Mononuclear cell (primary cell): ENCODE measurements at regions not wholly inside any gene's neighbourhood (a gene's known extent, or its start where the extent isn't known, plus 50 kb on each side); places are given as distances from the start of the nearest gene placed in this dataset.
A peak's percentile ranks its signal among the peaks of the same experiment; 100 is the strongest.

Experiments
- H3K27me3 ChIP-seq: 2 replicates; pipeline ENCODE4 v1.6.0; 2011; ENCODE audit warnings: low read length, control low read depth; ENCODE audit not compliant: insufficient read depth
- H3K4me1 ChIP-seq: 2 replicates; pipeline ENCODE4 v1.5.1; 2011; ENCODE audit warnings: mild to moderate bottlenecking, low read length, control low read depth; ENCODE audit not compliant: insufficient read depth
- H3K4me3 ChIP-seq: 2 replicates; pipeline ENCODE4 v1.5.1; 2011; ENCODE audit warnings: mild to moderate bottlenecking, low read length, moderate library complexity
- H3K9me3 ChIP-seq: 2 replicates; pipeline ENCODE4 v1.5.1; 2011; ENCODE audit warnings: low read depth, mild to moderate bottlenecking, control low read depth, low read length

GRCh38 chr2:226132323-226133215, 667.1 kb downstream of the IRS1 start:
- Histone ChIP-seq H3K4me3 (no peak overlapping the region), H3K9me3 (no peaks in the 10 kb centered on the region), H3K27me3 (no peaks in the 10 kb centered on the region), H3K4me1 (peaks cover 38% of the 10 kb centered on the region)

GRCh38 chr2:226131299-226131784, 668.3 kb downstream of the IRS1 start:
- H3K4me1 ChIP-seq: peaks cover 29% of the 10 kb centered on the region

GRCh38 chr2:226130192-226130591, 669.4 kb downstream of the IRS1 start:
- no peak overlapping the region for H3K4me3 ChIP-seq
- H3K4me1 ChIP-seq: peaks cover 22% of the 10 kb centered on the region
- H3K9me3 ChIP-seq: no peaks in the 10 kb centered on the region
- no peaks in the 10 kb centered on the region for H3K27me3 ChIP-seq

More at GRCh38 chr2:226131299-226131784, 668.3 kb downstream of the IRS1 start:
- no peak overlapping the region for H3K4me3 ChIP-seq
- H3K9me3 ChIP-seq: no peaks in the 10 kb centered on the region
- H3K27me3 ChIP-seq: no peaks in the 10 kb centered on the region

- Histone ChIP-seq H3K9me3 (no peaks in the 10 kb centered on the region), H3K27me3 (no peaks in the 10 kb centered on the region), H3K4me3 (no peak overlapping the region), H3K4me1 (peaks cover 36% of the 10 kb centered on the region)
Measured at GRCh38 chr2:226127682-226128081, 671.9 kb downstream of the IRS1 start.

GRCh38 chr2:226126104-226126503, 673.5 kb downstream of the IRS1 start:
- Histone ChIP-seq H3K4me3 (no peak overlapping the region), H3K4me1 (peaks cover 41% of the 10 kb centered on the region), H3K9me3 (no peaks in the 10 kb centered on the region), H3K27me3 (no peaks in the 10 kb centered on the region)

- H3K4me3 ChIP-seq: no peak overlapping the region
- peaks cover 43% of the 10 kb centered on the region for H3K4me1 ChIP-seq
- H3K27me3 ChIP-seq: no peaks in the 10 kb centered on the region
- no peaks in the 10 kb centered on the region for H3K9me3 ChIP-seq
Measured at GRCh38 chr2:226125176-226125883, 674.3 kb downstream of the IRS1 start.

GRCh38 chr2:226124548-226125011, 675.0 kb downstream of the IRS1 start:
- Histone ChIP-seq H3K9me3 (no peaks in the 10 kb centered on the region), H3K4me3 (no peak overlapping the region), H3K27me3 (no peaks in the 10 kb centered on the region), H3K4me1 (peaks cover 45% of the 10 kb centered on the region)

- H3K4me3 ChIP-seq: no peak overlapping the region
- no peaks in the 10 kb centered on the region for H3K9me3 ChIP-seq
- no peaks in the 10 kb centered on the region for H3K27me3 ChIP-seq
- peaks cover 51% of the 10 kb centered on the region for H3K4me1 ChIP-seq
Measured at GRCh38 chr2:226123300-226123699, 676.3 kb downstream of the IRS1 start.

GRCh38 chr2:226122041-226122440, 677.6 kb downstream of the IRS1 start:
- H3K27me3 ChIP-seq: no peaks in the 10 kb centered on the region
- no peak overlapping the region for H3K4me3 ChIP-seq
- no peaks in the 10 kb centered on the region for H3K9me3 ChIP-seq
- H3K4me1 ChIP-seq: peaks cover 46% of the 10 kb centered on the region

- peaks cover 46% of the 10 kb centered on the region for H3K4me1 ChIP-seq
- H3K4me3 ChIP-seq: no peak overlapping the region
- H3K9me3 ChIP-seq: no peaks in the 10 kb centered on the region
- H3K27me3 ChIP-seq: no peaks in the 10 kb centered on the region
Measured at GRCh38 chr2:226121046-226121738, 678.4 kb downstream of the IRS1 start.

GRCh38 chr2:226118471-226119429, 680.9 kb downstream of the IRS1 start:
- peaks cover 39% of the 10 kb centered on the region for H3K4me1 ChIP-seq
- H3K27me3 ChIP-seq: no peaks in the 10 kb centered on the region
- peak overlapping the region; percentile 2 for H3K4me3 ChIP-seq
- no peaks in the 10 kb centered on the region for H3K9me3 ChIP-seq

GRCh38 chr2:226117510-226118065, 682.0 kb downstream of the IRS1 start:
- H3K4me3 ChIP-seq: no peak overlapping the region
- H3K27me3 ChIP-seq: no peaks in the 10 kb centered on the region
- no peaks in the 10 kb centered on the region for H3K9me3 ChIP-seq
- peaks cover 28% of the 10 kb centered on the region for H3K4me1 ChIP-seq

GRCh38 chr2:226116346-226116745, 683.3 kb downstream of the IRS1 start:
- Histone ChIP-seq H3K9me3 (no peaks in the 10 kb centered on the region), H3K4me1 (peaks cover 20% of the 10 kb centered on the region), H3K4me3 (no peak overlapping the region), H3K27me3 (no peaks in the 10 kb centered on the region)

- Histone ChIP-seq H3K4me1 (peaks cover 15% of the 10 kb centered on the region), H3K9me3 (no peaks in the 10 kb centered on the region)
Measured at GRCh38 chr2:226115832-226116200, 683.8 kb downstream of the IRS1 start.

More at GRCh38 chr2:226115832-226116200, 683.8 kb downstream of the IRS1 start:
- Histone ChIP-seq H3K27me3 (no peaks in the 10 kb centered on the region), H3K4me3 (no peak overlapping the region)
